IPS-18c (cell line): ENCODE measurements at regions not wholly inside any gene's neighbourhood (a gene's known extent, or its start where the extent isn't known, plus 50 kb on each side); places are given as distances from the start of the nearest gene placed in this dataset.
"Not testable (repeated sequence)": the region's sequence is repeated elsewhere in the genome, so short reads cannot be mapped to it uniquely, and the experiment has no call there.

Experiments used
- H3K4me3 ChIP-seq: 2 replicates; pipeline ENCODE4 v1.7.0; 2013; ENCODE audit warnings: low read depth, mild to moderate bottlenecking, low read length, moderate library complexity; ENCODE audit not compliant: insufficient read depth
- H3K9me3 ChIP-seq: one replicate; pipeline ENCODE4 v1.6.1; 2013; ENCODE audit warnings: mild to moderate bottlenecking, low read length, moderate library complexity; ENCODE audit not compliant: control insufficient read depth, insufficient read depth

DNA sequence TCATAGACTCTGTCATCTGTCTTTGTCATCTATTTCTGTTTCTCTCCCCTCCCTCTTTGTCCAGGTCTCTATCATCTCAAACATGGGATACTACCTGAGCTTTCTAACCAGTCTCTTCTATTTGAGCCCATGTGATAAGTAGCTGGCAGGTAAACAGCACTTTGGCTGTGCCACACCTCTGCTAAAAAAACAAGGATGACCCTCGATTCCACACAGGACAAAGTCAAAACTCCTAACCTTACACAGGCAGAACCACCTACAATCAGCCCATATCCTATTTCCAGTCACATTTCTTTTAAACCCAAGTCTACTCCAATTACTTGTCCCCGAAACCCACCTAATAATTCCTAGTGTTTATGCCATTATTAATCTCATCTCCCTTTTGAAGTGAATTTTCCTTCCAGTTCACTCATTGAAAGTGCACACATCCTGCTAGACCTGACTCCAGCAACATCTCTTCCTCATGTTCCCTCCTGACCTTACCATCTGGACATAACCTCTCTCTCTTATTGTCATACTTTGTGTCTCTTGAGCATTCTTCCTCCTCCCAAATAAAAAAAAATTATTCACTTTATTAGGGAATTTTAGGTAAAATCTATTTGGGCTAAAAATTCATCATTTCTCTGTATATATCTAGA, 256.1 kb upstream of the ONECUT1 start:
- Histone ChIP-seq H3K9me3 (peaks cover 3% of the 10 kb centered on the region), H3K4me3 (no peak overlapping the region)

DNA sequence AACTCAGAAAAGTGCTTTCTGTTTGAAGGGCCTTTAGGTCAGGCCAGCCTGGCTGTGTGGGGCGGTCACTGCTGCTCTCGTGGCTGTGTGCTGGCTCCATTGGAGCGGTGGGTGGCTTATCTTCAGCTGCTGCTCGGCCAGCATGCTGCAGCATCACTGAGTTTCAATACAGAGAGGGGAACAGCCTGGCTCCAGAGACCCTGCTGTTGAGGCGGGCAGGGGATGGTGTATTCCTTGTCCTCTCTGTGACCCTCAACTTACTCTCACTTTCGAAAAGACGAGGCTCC, 248.5 kb upstream of the ONECUT1 start:
- Histone ChIP-seq H3K9me3 (no peaks in the 10 kb centered on the region), H3K4me3 (no peak overlapping the region)

DNA sequence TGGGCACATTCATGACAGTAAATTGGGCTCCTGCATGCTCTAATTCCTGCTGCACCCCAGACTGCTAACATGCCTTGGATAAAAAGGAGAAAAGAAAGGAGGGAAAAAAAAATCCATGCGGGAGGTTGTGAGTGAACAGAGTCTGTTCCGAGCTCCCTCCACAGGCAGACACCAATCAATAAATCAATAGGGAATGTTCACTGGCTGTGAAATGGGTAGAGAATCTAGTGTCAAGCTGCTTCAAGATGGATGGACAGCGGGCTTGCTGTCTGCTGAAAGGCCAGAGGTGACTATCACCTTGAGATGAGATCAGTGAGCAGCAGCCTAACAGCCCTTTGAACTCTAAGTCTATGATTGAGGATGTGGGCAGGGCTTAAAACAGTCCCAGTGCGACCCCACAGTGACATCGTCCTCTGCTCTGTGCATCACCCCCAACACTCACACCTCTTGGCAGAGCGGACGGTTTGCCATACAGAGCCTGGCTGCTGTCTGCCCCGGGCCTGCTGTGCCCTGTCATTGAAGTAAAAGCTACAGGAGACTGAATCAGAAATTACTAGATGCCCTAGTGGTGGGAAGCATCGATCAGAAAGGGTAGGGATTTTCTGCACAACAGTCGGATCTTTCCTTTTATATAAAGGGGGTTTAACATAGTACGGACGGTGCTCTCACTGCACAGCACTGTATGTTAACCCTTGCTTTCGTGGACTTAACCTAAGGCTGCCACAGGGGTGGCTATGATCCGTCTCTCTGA, 247.9 kb upstream of the ONECUT1 start:
- Histone ChIP-seq H3K4me3 (no peak overlapping the region), H3K9me3 (no peaks in the 10 kb centered on the region)

DNA sequence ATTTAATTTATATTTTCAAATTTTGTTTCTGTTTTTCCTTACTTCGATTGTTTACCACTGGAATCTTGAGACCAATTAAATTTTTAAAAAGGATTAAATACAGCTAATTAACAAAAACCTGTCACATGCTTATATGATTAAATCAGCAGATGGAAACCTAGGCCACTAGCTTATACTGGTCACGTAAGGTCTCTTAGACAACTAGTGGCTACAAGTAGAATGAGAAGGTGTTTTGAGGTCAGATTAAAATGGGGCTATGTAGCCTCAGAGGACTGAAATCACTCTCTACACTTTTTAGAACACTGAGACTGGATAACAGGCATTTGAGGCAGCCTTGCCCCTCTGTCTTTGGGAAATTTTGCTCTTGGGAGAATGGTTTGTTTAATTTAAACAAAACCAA, 246.5 kb upstream of the ONECUT1 start:
- Histone ChIP-seq H3K9me3 (no peaks in the 10 kb centered on the region), H3K4me3 (no peak overlapping the region)

DNA sequence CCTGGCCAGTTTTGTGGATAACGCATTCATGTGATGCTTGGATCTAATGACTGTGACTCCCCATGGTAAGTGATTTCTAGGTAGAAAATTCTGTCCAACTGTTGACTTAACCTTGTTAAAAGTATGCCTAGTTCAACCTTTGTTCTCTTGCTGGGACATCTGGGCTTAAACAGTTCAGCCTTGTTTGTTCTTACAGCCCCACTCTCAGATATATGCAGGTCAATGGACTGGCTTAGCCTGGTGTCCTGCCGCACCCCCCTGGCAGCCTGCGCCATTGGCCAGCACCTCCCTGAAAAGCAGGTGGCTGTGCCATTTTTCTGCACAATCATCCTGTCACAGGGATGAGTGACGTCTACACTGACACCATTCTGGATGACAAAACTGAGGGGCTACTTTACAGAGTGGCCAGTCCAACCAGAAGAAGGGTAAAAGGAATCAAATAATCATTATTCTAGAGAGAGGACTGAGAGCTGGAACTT, 244.7 kb upstream of the ONECUT1 start:
- no peak overlapping the region for H3K4me3 ChIP-seq
- no peaks in the 10 kb centered on the region for H3K9me3 ChIP-seq

DNA sequence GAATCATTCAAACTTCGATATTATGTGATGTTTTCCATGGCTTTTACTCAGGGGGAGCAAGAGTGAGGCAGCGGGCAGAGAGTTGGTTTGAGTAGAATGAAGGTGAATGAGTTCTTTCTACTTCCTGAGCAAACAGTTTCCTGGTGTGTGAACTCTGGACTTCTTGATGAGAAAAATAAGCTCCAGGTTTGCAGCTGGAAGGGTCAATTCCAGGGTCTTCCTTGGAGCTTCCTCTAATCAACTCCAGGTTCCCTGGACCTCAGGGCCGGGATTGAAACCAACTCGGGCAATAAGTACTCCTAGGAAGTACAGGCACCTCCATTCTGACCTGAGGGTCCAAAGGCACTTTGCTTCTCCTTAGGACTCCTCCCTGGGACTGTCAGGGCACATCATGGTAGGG, 243.6 kb upstream of the ONECUT1 start:
- H3K4me3 ChIP-seq, result no peak overlapping the region
- no peaks in the 10 kb centered on the region for H3K9me3 ChIP-seq

DNA sequence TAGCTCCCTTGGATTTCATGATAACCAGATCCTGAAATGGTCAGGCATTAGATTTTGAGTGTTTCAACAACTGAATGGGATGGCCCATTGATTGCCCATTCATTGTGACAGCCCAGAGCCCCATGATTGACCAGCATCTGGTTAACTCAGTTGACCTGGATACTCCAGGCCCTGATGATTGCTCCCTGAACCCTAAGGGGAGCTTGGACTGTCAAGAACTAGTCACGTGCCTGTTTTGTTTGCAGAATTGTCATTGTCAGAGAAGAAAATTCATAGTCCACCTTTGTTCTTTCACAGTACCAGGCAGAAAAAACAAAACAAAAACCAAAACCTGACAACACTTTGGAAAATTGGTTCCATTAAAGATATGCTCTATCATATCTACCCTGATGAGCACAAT, 241.3 kb upstream of the ONECUT1 start:
- Histone ChIP-seq H3K4me3 (no peak overlapping the region), H3K9me3 (no peaks in the 10 kb centered on the region)

DNA sequence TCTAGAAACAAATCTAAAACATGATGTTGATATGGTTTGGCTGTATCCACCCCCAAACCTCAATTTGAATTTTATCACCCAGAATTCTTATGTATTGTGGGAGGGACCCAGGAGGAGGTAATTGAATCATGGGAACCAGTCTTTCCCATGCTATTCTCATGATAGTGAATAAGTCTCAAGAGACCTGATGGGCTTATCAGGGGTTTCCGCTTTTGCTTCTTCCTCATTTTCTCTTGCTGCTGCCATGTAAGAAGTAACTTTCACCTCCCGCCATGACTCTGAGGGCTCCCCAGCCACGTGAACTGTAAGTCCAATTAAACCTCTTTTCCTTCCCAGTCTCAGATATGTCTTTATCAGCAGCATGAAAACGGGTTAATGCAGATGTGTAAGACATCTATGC, 232.7 kb upstream of the ONECUT1 start:
- no peaks in the 10 kb centered on the region for H3K9me3 ChIP-seq

DNA sequence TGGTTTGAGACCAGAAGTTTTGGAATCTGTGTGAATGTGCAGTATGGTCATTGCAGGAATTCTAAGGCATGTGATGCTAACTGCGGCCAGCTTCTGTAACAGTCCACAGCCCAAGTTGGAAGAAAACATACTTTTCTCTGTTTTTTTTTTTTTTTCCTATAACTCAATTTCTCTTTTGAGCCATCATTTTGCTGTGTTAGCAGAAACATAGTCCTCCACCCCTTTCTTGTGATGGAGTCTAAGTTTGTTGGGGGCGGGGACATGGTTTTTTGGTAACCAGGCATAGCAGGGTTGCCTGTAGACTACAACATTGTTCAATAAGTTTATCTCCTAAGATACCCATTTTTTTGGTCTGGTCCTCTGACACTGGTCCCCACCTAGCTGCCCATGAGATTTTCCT, 223.2 kb upstream of the ONECUT1 start:
- Histone ChIP-seq H3K4me3 (no peak overlapping the region), H3K9me3 (no peaks in the 10 kb centered on the region)

More for the DNA sequence above, 232.7 kb upstream of the ONECUT1 start:
- H3K4me3 ChIP-seq, result no peak overlapping the region

DNA sequence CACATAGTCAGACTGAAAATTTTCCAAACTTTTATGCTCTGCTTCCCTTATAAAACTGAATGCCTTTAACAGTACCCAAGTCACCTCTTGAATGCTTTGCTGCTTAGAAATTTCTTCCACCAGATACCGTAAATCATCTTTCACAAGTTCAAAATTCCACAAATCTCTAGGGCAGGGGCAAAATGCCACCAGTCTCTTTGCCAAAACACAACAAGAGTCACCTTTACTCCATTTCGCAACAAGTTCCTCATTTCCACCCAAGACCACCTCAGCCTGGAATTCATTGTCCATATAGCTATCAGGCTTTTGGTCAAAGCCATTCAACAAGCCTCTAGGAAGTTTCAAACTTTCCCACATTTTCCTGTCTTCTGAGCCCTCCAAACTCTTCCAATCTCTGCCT, 221.6 kb upstream of the ONECUT1 start:
- not testable (repeated sequence) for H3K4me3 ChIP-seq

DNA sequence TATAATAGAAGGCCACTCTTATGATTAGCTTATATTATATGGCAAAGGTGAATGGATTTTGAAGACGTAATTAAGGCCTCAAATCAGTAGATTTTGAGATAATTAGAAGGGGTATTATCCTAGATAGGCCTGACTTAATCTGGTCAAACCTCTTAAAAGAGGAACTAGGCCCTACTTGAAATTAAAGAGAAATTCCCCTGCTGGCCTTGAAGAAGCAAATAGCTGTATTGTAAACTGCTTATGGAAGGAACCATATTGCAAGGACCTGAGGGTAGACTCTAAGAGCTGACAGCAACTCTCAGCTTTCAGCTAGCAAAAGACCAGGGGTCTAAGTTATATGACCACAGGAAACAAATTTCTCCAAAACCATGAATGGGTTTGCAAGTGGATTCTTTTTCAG, 219.0 kb upstream of the ONECUT1 start:
- Histone ChIP-seq H3K4me3 (no peak overlapping the region), H3K9me3 (no peaks in the 10 kb centered on the region)

More for the DNA sequence above, 221.6 kb upstream of the ONECUT1 start:
- H3K9me3 ChIP-seq, result not testable (repeated sequence)

DNA sequence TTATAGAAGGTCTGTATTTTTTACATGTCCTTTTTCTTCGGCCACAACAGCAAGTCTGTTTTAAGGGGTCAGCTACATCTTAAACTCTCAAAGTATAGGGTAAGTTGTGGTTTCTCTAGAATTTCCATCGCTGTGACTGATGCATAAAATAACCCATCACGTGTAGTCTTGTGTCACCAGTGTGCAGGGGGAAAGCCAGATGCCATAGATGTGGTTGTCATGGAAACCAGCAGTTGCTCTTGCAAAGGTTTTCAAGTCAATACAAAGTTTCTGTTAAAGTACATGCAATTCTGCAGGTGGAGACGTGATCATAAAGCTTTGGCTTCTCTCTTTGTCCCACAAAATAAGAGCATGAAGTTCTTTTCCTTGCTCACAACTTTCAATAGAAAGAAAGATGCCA, 210.3 kb upstream of the ONECUT1 start:
- no peaks in the 10 kb centered on the region for H3K9me3 ChIP-seq
- H3K4me3 ChIP-seq, result no peak overlapping the region

DNA sequence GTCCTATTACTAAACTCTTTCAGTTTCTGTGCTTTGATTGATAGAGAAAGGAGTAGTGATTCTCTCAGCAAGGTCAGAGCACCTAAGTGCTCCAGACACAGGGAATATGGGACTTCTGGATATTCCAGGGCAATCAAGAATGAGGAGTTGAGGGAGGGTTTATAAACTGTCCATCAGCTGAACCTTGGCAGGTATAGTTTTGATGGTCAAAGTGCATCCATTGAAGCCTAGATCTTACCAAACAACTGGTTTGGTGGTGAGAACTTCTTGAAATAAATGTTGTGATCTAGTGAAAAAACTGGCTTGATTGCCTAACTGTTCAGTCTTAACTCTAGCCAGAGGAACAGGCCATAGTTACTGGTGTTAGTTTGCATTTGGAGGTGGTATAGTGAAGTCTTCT, 207.0 kb upstream of the ONECUT1 start:
- H3K9me3 ChIP-seq, result no peaks in the 10 kb centered on the region
- no peak overlapping the region for H3K4me3 ChIP-seq

DNA sequence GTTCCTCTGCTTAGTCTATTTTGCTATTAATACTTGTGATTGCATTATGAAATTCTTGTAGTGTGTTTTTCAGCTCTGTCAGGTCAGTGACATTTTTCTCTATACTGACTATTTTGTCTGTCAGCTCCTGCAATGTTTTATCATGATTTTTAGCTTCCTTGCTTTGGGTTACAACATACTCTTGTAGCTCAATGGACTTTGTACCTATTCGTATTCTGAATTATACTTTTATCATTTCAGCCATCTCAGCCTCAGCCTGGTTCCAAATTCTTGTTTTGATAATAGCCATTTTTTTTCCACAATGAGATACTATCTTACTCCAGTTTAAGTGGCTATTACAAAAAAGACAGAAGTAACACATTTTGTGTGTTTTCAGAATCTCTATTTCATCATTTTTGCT, 204.2 kb upstream of the ONECUT1 start:
- H3K9me3 ChIP-seq, result no peaks in the 10 kb centered on the region

DNA sequence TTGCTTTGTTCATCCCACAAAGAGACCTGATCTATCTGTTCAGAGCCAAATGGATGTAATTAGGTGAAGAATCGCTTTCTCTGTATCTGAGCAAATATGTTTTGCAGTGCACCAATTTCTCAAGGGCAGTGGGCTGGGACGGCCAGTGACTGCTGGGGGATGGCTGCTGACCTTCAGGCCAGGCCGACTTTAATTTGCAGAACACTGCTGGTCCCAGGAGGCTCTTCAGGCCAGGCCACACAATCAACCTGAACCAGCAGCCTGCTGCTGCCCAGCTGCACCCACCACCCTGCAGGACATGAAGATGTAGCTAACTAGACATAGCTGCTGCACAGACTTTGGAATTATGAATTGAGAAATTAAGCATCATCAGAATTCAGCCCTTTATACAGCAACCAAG, 194.4 kb upstream of the ONECUT1 start:
- no peak overlapping the region for H3K4me3 ChIP-seq
- no peaks in the 10 kb centered on the region for H3K9me3 ChIP-seq

More for the DNA sequence above, 204.2 kb upstream of the ONECUT1 start:
- H3K4me3 ChIP-seq, result no peak overlapping the region

DNA sequence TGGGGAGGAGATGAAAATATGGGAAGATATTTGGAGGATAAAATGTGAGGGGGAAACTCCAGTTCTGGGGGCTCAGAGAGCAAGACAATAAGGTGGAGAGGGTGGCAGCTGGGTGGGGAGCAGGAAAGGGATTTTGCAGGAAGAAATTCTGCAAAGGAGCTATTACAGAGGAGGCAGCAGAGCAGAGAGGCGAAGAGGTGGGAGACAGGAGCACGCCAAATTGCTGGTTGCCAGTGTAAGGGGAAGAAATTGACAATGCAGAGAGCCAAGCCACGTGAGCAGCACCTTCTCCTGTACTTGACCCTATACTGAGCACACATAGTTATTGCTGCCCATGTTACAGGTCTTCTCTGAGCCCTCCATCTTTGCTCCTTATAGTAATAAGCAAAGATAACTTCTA, 190.3 kb upstream of the ONECUT1 start:
- Histone ChIP-seq H3K9me3 (no peaks in the 10 kb centered on the region), H3K4me3 (no peak overlapping the region)

DNA sequence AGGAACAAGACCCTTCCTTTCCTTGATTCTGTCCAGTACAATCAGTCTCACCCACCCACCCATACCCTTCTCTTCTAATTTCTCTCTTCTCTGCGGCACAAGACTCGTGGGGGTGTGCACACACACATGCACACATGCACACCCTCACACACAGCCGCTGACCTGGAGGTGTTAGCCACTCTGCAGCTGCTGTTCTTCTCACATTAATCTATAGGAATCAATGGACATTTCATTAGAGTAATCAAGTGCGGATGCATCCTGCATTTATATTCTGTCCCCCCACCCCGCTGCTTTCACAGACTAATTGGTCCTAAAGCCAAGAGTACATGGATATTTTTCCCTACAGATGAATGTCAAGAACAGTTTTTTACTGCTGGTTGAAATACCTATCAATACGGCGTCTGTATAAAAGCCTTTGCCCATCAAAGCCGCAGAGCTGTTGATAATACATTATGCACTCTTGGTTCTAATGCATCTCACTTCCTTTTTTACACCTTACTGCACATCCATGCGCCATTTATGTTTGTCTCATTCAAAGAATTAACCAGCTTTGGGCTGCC, 186.5 kb upstream of the ONECUT1 start:
- Histone ChIP-seq H3K4me3 (no peak overlapping the region), H3K9me3 (no peaks in the 10 kb centered on the region)

DNA sequence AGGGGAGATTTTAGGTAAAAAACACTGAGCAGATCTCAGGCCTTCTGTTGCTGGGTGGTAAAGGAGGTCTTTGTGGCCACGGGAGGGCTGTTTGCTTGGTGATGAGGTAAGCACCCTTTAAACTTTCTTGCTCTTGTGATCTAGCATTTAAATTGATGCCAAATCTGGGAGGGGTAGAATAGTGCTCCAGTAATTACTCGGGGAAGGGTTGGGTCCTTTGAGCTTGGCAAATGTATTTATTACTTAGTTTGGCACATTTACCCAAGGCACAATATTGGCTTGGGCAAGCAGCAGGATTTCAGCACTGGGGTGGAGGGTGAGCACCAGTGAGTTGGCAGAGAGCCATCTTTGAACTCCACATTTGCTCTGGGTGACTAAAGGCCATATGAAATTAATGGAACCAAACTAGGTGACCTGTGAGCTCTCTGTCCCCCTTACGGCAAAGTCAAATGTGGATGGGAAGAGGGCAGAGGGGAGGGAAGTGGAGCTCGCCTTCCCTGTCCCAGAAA, 185.9 kb upstream of the ONECUT1 start:
- H3K9me3 ChIP-seq, result no peaks in the 10 kb centered on the region
- no peak overlapping the region for H3K4me3 ChIP-seq
